ENCODE measurements at regions not wholly inside any gene's neighbourhood (a gene's known extent, or its start where the extent isn't known, plus 50 kb on each side); places are given as distances from the start of the nearest gene placed in this dataset.

DNA sequence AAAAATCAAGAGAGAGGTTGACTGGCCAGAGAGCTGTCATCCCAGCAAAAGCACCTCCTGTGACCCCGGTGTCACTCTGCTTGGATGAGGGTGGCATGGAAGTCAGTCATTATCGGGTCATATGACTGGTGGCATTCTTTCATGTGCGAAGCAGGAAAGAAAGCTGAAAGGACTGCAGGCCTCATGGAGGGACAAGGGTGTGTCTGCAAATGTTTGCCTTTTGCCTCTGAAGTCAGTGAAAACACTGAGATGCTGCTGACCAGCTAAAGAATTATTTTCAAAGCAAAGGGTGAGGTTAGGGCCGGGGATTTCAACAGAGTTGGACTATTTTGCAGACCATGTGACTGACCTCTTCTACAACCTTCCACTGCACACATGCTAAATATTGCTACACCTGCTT lies 298.3 kb downstream of the CSNK1G3 start:
- H3K27ac Mint-ChIP-seq: no peak overlapping the region
- H3K36me3 Mint-ChIP-seq (ENCODE audit: low read depth): no peaks in the 10 kb centered on the region
- H3K4me1 Mint-ChIP-seq (ENCODE audit: low read depth): no peaks in the 10 kb centered on the region
- H3K27me3 Mint-ChIP-seq: no peaks in the 10 kb centered on the region
- no peak for DNase-seq
- H3K9me3 Mint-ChIP-seq: no peaks in the 10 kb centered on the region
- H3K4me3 Mint-ChIP-seq: no peak overlapping the region

DNA sequence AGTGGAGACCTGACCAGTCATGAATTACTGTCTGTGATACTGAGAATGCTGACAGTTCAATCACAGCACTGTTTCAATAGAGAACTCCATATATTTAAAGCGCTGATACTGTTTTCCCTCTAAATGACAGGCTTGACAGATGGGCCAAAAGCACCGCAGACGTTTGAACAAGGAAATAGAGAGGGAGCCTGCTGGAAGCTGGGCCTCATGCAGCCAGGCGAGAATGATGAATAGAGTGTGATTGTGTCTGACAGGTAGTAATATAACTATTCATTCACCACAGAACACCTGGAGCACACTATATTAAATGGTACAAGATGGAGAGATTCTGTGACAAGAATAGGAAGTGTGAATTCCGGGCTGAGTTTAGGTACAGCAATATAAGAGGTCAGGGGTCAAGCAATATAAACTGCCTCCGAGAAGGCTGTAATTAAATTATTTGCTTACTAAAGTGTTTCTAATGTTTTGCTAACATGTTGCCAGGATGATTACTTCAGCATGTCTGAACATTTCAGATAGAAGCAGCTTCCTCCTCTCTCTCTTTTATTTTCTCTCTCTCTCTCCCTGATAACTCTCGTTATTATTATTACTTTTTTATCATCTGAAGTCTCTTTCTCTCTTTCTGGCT lies 297.7 kb downstream of the CSNK1G3 start:
- no peaks in the 10 kb centered on the region for H3K4me1 Mint-ChIP-seq (ENCODE audit: low read depth)
- no peaks in the 10 kb centered on the region for H3K27me3 Mint-ChIP-seq
- H3K4me3 Mint-ChIP-seq: no peak overlapping the region
- H3K9me3 Mint-ChIP-seq: no peaks in the 10 kb centered on the region
- H3K27ac Mint-ChIP-seq: no peak overlapping the region
- no peaks in the 10 kb centered on the region for H3K36me3 Mint-ChIP-seq (ENCODE audit: low read depth)
- no peak for DNase-seq

DNA sequence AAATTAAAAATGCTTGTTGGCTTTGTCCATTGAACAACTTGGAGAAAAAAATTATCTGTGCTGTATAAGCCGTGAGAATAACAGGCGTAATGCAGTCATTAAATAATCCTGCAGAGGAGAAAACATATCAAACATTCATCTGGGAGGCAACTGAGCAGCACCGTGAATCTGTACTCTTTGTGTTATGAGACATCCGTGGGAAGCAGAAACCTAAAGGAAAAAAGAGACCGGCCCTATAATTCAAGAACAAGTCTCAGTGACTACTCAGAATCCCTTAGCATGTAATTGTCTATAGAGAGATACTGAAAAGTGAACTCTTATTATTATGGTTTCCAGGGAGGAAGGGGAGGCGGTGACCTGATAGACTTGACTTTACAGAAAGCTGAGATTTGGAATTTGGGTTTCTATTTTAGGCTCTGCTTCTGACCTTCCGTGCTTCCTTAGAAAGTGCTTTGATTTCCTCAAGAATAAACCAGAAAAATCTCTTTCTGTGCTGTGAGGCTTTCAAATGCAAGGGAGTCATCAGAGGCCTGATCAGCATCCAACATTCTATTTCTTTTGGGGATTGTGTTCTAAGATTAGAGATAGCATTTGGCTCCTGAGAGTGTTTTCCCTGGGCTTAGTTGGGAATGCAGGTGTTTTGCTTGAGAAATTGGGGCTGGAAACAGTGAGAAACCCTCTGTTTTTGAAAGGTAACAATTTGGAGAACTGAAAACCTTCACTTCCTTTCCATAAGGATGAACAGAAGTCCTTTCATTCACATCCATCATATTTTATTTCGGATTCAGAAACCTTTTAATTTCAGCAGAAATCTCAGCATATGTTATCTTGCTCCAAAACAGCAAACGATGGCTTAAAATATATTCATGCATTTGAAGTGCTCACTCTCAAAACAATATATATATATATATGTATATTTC lies 296.7 kb downstream of the CSNK1G3 start:
- Mint-ChIP-seq H3K4me1 (ENCODE audit: low read depth) (no peaks in the 10 kb centered on the region), H3K27me3 (no peaks in the 10 kb centered on the region), H3K27ac (no peak overlapping the region), H3K9me3 (peaks cover 3% of the 10 kb centered on the region), H3K4me3 (no peak overlapping the region), H3K36me3 (ENCODE audit: low read depth) (no peaks in the 10 kb centered on the region)
- no peak for DNase-seq

DNA sequence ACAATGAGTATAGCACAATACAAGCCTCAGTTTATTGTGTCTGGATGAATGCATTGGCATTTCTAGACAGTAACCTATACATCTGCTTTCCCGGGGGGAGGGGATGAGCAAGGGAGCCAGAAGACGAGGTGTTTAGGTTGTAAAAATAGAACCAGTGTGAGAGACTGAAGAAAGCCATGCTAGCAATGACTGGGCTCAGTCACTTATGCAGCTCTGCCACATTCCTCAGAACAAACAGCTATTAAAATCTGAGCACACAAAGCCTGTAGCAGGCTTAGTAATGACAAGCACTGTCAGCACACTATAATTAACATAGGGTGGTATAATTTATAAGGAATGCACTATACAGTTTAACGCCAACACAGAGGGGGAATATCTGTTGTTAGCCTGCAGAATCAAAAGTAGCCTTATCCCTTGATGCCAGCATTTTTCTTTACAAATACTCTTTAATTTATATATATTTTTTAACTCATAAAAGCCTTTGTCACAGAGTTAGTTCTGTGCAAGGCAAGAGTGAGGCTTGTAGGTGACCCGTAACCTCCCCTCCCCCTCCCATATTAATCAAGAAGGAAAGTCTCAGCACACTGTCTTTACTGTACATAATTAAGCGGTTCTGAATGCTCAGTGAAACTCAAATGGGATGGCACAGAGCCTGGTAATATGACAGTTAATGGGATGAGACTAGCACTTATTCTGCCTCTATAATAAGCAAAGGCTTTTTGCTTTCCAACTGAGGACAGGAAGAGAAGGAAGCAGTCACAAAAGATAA lies 295.4 kb downstream of the CSNK1G3 start:
- Mint-ChIP-seq H3K27ac (no peak overlapping the region), H3K27me3 (no peaks in the 10 kb centered on the region), H3K36me3 (ENCODE audit: low read depth) (no peaks in the 10 kb centered on the region), H3K4me3 (no peak overlapping the region), H3K4me1 (ENCODE audit: low read depth) (no peaks in the 10 kb centered on the region), H3K9me3 (peaks cover 3% of the 10 kb centered on the region)
- DNase-seq: no peak

DNA sequence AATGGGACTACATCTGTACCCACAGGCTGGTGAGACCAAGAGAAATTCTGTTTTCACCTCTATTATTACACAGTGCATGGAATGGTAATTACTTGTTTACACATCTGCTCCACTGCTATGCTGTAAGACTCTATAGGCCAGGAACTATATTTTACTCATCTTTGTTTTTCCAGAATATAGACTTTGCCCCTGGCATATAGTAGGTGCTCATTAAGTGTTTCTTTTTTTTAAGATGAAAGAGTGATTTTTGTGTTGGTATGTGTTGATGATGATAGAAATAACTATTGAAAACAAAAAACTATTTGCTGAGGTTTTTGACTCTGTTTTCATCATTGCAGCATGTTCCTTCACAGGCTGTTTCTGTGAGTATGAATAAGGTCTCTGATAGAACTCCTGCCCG lies 294.7 kb downstream of the CSNK1G3 start:
- H3K36me3 Mint-ChIP-seq (ENCODE audit: low read depth): no peaks in the 10 kb centered on the region
- no peak overlapping the region for H3K27ac Mint-ChIP-seq
- H3K9me3 Mint-ChIP-seq: peaks cover 3% of the 10 kb centered on the region
- DNase-seq: no peak
- no peaks in the 10 kb centered on the region for H3K4me1 Mint-ChIP-seq (ENCODE audit: low read depth)
- H3K27me3 Mint-ChIP-seq: no peaks in the 10 kb centered on the region
- no peak overlapping the region for H3K4me3 Mint-ChIP-seq

DNA sequence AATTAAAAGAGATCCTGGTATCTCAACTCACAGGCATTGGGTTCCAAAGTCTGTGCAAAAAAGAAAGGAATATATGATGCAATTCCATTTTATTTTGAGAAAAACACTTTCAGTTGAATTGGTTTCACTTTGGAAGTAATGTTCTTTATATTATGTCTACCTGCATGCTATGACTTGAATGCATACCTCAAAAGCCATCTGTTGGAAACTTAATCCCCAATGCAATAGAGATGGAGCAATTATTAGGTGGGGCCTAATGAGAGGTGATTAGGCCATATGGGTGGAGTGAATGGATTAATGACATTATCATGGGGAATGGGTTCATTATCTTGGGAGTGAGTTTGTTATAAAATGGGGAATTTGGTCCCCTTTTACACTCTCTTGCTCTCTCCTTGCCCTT lies 293.3 kb downstream of the CSNK1G3 start:
- no peaks in the 10 kb centered on the region for H3K36me3 Mint-ChIP-seq (ENCODE audit: low read depth)
- no peaks in the 10 kb centered on the region for H3K27me3 Mint-ChIP-seq
- no peaks in the 10 kb centered on the region for H3K4me1 Mint-ChIP-seq (ENCODE audit: low read depth)
- DNase-seq: no peak
- no peak overlapping the region for H3K4me3 Mint-ChIP-seq
- no peak overlapping the region for H3K27ac Mint-ChIP-seq
- H3K9me3 Mint-ChIP-seq: peaks cover 3% of the 10 kb centered on the region

DNA sequence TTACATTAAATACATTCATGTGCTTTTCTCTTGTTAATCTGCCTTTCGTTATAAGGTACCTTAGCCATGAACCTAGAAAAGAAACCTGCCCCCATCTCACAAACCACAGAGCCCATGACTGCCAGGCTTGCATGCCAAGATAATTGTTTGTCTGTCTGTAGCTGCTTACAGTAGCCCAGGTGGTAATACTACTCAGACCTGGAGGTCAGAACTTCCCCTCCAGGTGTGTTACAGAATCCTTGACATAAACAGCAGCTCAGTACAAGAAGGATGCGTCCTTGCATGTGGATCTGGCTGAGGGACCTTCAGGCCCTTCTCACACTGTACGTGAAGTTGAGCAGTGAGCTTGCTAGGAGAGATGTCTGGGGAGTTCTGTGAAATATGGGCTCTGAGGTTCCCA lies 291.4 kb downstream of the CSNK1G3 start:
- peaks cover 3% of the 10 kb centered on the region for H3K9me3 Mint-ChIP-seq
- no peaks in the 10 kb centered on the region for H3K27me3 Mint-ChIP-seq
- H3K27ac Mint-ChIP-seq: no peak overlapping the region
- no peak overlapping the region for H3K4me3 Mint-ChIP-seq
- DNase-seq: no peak
- H3K36me3 Mint-ChIP-seq (ENCODE audit: low read depth): no peaks in the 10 kb centered on the region
- no peaks in the 10 kb centered on the region for H3K4me1 Mint-ChIP-seq (ENCODE audit: low read depth)

DNA sequence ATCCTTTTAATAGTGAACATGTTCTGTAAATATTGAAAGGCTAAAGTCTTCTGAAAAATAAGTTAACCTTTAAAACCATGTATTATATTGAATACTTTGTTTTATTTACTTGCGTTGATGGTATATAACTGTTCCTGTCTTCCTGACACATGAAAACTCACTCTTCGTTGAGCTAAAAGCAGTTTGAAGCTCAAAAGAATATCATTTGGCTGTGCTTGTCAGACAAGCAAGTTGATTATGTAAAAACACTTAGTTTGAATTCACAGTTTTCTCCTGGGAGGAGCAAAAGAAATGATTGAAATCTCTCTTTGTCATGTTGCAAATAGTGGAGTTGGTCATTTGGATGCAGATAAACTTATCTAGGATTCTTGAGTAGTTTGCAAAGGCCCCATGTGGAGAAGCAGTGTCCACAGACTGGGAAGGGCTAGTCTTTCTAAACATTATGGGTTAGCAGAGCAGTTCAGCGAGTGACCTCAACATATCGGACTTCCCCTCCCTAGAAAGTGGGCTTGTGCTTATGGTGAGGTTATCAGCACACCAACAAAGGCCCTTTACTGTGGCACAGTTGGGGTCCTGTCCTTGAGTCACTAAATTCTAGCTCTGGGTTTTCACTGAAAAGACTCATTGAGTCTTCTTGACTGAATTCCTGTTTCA lies 290.4 kb downstream of the CSNK1G3 start:
- no peaks in the 10 kb centered on the region for H3K4me1 Mint-ChIP-seq (ENCODE audit: low read depth)
- no peaks in the 10 kb centered on the region for H3K27me3 Mint-ChIP-seq
- no peaks in the 10 kb centered on the region for H3K36me3 Mint-ChIP-seq (ENCODE audit: low read depth)
- no peak overlapping the region for H3K27ac Mint-ChIP-seq
- no peak overlapping the region for H3K4me3 Mint-ChIP-seq
- no peak for DNase-seq
- peaks cover 3% of the 10 kb centered on the region for H3K9me3 Mint-ChIP-seq

DNA sequence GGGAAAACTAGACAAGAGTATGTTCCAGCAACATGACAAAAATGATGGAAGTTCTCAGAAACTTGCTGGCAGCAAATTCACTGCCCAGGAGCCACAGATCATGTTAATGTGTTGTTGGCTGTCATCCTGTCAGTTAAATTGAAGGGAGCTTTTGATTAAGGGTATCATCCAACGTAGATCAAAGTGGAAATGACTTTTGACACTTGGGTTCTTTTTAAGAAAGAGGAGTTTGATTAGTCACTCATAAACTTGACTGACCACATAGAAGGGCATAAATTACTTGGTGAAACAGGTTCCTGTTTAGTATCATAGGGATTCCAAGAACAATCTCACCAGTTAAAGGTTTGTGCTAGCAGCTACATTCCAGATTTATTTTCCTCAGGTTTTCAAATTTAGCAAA lies 288.7 kb downstream of the CSNK1G3 start:
- no peaks in the 10 kb centered on the region for H3K4me1 Mint-ChIP-seq (ENCODE audit: low read depth)
- no peak for DNase-seq
- H3K9me3 Mint-ChIP-seq: peaks cover 3% of the 10 kb centered on the region
- no peaks in the 10 kb centered on the region for H3K27me3 Mint-ChIP-seq
- no peak overlapping the region for H3K4me3 Mint-ChIP-seq
- no peaks in the 10 kb centered on the region for H3K36me3 Mint-ChIP-seq (ENCODE audit: low read depth)
- H3K27ac Mint-ChIP-seq: no peak overlapping the region

DNA sequence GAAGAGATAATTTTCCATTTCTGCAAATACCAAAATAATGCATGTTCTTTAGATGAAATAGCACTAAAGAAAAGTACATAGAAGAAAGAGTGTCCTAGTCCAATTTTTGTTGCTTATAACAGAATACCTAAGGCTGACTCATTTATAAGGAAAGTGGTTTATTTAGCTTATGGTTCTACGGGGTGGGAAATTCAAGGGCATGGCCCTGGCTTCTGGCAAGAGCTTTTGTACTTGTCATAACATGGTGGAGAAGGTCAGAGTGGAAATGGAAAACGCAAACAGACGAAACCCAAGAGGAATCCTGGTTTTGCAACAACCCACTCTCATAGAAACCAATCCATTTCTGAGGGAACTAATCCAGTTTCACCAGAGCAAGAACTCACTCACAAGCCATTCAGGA lies 283.7 kb downstream of the CSNK1G3 start:
- DNase-seq: no peak
- Mint-ChIP-seq H3K4me3 (no peak overlapping the region), H3K27ac (no peak overlapping the region), H3K27me3 (no peaks in the 10 kb centered on the region), H3K4me1 (ENCODE audit: low read depth) (no peaks in the 10 kb centered on the region), H3K9me3 (no peaks in the 10 kb centered on the region), H3K36me3 (ENCODE audit: low read depth) (no peaks in the 10 kb centered on the region)

DNA sequence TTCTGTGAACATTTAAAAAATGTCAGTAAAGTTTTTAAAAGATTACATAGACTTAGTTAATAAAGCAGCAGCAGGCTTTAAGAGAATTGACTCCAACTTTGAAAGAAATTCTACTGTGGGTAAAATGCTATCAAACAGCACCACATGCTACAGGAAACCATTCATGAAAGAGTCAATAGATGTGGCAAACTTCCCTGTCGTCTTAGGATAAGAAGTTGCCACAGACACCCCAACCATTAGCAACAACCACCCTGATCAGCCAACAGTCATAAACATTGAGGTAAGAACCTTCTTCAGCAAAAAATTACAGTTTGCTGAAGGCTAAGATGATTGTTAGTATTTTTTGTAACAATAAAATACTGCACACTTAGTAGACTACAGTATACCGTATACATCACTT lies 278.2 kb downstream of the CSNK1G3 start:
- no peak overlapping the region for H3K27ac Mint-ChIP-seq
- no peaks in the 10 kb centered on the region for H3K36me3 Mint-ChIP-seq (ENCODE audit: low read depth)
- no peaks in the 10 kb centered on the region for H3K4me1 Mint-ChIP-seq (ENCODE audit: low read depth)
- H3K27me3 Mint-ChIP-seq: no peaks in the 10 kb centered on the region
- peaks cover 13% of the 10 kb centered on the region for H3K9me3 Mint-ChIP-seq
- H3K4me3 Mint-ChIP-seq: no peak overlapping the region
- DNase-seq: no peak

DNA sequence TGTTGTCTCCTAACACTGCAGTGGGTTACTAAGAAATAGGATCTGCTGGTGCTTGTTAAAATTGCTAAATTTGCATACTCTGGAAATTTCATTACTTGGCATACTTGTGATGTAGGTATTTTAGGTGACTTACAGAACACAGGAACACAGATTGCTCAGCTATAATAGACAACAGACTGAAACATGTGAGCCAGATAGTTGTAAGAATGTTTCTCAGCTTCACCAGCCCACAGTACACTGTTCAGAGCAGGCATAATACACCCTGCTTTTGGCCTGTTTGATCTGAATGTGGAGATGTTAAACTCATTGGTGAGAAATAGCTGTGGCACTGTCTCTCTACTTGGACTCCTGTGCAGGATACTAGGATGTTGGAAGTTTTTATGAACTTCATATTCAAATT lies 275.7 kb downstream of the CSNK1G3 start:
- no peak overlapping the region for H3K27ac Mint-ChIP-seq
- H3K9me3 Mint-ChIP-seq: peaks cover 13% of the 10 kb centered on the region
- no peak overlapping the region for H3K4me3 Mint-ChIP-seq
- DNase-seq: no peak
- H3K36me3 Mint-ChIP-seq (ENCODE audit: low read depth): no peaks in the 10 kb centered on the region
- no peaks in the 10 kb centered on the region for H3K27me3 Mint-ChIP-seq
- no peaks in the 10 kb centered on the region for H3K4me1 Mint-ChIP-seq (ENCODE audit: low read depth)

DNA sequence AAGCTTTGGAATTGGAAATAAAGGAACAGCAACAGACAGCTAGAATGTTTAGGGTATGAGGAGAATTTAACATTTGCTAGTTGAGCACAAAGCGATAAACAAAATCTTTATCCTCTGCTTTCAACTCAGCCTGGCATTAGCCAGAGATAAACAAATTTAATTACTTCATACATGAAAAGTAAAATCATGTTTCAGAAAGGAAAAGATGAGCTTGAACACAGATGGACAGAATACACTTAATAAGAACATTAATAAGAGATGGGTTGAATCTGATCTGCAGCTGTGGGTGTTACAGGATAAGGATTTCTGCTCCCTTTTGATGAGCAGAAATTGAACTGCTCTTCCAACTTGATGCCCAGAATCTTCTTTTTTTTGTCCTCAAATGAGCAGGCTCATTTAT lies 275.2 kb downstream of the CSNK1G3 start:
- Mint-ChIP-seq H3K27me3 (no peaks in the 10 kb centered on the region), H3K27ac (no peak overlapping the region), H3K4me3 (no peak overlapping the region), H3K9me3 (peaks cover 13% of the 10 kb centered on the region), H3K4me1 (ENCODE audit: low read depth) (no peaks in the 10 kb centered on the region), H3K36me3 (ENCODE audit: low read depth) (no peaks in the 10 kb centered on the region)
- DNase-seq: no peak

DNA sequence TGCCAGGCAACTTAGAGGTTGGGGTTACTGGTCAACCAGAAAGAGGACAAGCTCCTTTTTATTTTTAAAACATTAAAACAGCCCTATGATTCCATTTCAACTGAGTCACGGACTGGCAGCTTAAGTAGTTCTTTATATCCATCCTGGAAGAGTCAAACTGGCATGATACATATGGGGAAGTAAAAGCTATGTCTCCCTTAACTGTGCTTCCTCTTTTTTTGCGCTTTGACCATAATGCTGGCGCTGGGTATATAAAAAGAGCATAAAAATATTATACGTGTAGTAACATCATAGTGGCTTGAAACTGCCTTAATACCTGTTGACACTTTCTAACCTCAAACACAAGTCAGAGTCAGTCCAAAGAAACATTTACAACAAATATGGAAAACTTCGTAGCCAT lies 274.4 kb downstream of the CSNK1G3 start:
- H3K4me3 Mint-ChIP-seq: no peak overlapping the region
- no peaks in the 10 kb centered on the region for H3K27me3 Mint-ChIP-seq
- peaks cover 13% of the 10 kb centered on the region for H3K9me3 Mint-ChIP-seq
- no peaks in the 10 kb centered on the region for H3K36me3 Mint-ChIP-seq (ENCODE audit: low read depth)
- H3K4me1 Mint-ChIP-seq (ENCODE audit: low read depth): no peaks in the 10 kb centered on the region
- no peak overlapping the region for H3K27ac Mint-ChIP-seq
- no peak for DNase-seq
